ENCODE measurements at regions not wholly inside any gene's neighbourhood (a gene's known extent, or its start where the extent isn't known, plus 50 kb on each side); places are given as distances from the start of the nearest gene placed in this dataset.

GRCh38 chr10:111354859-111355258 lies 278.0 kb downstream of the ADRA2A start:
- TF ChIP-seq CTCF (IDR thresholded peaks at IDR 0.05) = no peak
- TF ChIP-seq EP300 (IDR thresholded peaks at IDR 0.05) = no peak
